Epithelial cell of prostate (primary cell): ENCODE measurements at regions not wholly inside any gene's neighbourhood (a gene's known extent, or its start where the extent isn't known, plus 50 kb on each side); places are given as distances from the start of the nearest gene placed in this dataset.
"Not testable (repeated sequence)": the region's sequence is repeated elsewhere in the genome, so short reads cannot be mapped to it uniquely, and the experiment has no call there.

Source experiments
- DNase-seq: peaks from one replicate; pipeline ENCODE4 v3.0.0-alpha.2; 2011; ENCODE audit warnings: low read depth, low spot score
- H3K27ac ChIP-seq: fragments of 450-650 bp; 2 replicates; pipeline ENCODE4 v1.5.1; 2017; ENCODE audit warnings: mild to moderate bottlenecking

DNA sequence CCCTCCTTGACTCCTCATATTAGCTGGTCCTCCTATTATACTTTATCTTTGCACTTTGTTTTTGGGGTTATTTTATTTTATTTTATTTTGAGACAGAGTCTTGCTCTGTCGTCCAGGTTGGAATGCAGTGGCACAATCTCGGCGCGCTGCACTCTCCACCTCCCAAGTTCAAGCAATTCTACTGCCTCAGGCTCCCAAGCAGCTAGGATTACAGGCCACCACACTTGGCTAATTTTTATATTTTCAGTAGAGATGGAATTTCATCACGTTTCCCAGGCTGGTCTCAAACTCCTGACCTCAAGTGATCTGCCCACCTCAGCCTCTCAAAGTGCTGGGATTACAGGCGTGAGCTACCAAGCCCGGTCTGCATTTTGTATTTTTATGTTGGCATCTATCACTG lies 126.7 kb downstream of the FOXB1 start:
- no peak overlapping the region for H3K27ac ChIP-seq
- no peak for DNase-seq

DNA sequence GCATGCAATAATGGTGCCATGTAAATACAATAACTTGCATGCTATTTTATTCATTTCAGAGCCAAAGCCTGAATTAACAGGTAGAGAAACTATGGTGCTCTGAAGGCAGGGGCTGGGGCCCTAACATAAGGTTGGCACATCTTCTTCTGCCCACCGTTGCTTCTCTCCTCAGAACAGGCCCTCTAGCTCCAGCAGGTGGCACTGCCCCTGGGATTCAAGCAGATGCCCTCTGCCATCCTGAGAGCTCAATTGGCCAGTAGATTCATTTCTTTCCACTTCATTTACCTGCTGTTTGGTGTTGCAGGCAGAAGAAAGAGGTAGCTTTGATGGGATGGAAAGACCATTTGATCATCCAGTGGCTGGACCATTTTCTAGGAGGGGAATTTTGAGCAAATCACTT lies 130.5 kb downstream of the FOXB1 start:
- DNase-seq = no peak
- no peak overlapping the region for H3K27ac ChIP-seq

DNA sequence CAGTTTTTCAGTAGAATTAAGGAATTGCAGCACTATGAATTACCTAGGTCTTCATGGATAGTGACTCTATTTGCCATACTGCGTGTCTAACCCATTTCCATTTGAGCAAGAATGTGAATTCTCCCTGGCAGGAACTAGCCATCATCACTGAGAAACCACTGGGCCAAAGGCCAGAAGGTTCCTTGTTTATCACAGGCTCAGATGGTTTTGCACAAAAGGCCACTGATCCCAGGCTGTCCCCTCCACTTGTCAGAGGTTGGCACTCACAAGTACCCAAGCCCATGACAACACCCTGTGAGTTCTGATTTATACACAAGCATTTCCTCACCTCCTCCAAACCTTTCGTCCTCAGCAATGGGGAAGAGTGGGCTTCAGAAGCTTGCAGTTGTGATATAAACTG lies 131.8 kb downstream of the FOXB1 start:
- DNase-seq = no peak
- H3K27ac ChIP-seq = no peak overlapping the region

DNA sequence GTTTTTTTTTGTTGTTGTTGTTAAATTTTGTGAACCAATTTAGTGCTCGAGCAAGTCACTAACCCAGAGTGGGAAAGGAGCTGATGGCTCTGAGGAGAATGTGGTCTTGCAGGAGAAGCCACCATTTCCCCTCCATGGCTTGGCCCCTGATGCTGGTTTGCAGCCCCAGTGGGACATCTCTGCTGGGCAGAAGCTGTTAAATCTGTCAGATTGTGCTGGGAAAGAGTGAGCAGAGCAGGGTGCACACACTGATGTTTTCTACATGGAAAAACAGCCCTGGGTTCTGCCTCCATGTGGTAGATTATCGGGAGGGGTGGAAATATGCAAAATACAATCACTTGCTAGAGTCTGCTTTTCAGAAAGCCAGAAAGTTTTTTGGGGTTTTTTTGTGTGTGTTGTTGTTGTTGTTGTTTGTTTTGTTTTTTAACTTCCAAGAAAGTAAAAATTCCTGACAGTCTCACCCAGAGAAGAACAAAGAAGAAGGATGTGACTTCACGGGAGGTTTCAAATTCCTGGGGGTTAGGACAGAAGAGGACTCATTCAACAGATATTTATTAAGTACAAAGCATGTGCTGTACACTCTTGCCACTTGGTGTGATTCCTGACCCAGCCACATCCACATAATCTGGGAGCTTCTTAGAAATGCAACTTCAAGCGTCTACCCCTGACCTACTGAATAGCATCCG lies 133.7 kb downstream of the FOXB1 start:
- peak overlapping the region; percentile 23 for H3K27ac ChIP-seq

DNA sequence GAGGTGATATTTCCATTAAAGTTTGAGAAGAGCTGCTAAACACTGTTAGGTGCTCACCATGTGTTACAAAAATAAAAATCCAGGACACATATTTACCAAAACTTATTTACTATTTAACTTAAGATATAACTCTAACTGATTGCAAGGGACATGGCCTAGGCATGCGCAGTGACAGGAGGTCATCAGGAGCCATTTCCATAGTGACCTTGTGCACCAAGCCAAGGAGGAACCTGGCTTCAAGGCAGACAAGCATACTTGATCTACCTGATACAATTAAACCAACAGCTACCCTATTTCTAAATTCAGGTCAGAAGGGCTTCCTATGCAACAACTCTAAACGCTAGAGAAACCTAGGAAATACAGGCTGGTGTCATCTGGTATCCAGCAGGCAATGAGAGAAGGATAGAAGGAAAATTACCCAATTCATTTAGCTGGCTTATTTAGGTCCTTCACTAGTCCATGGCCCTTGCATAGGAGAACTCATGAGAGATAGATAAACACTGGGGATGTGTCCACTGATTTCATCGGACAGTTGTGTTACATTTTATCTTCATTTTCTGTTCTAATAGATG lies 134.4 kb downstream of the FOXB1 start:
- DNase-seq = no peak
- H3K27ac ChIP-seq = peak overlapping the region; percentile 23

More for the DNA sequence above, 133.7 kb downstream of the FOXB1 start:
- no peak for DNase-seq

DNA sequence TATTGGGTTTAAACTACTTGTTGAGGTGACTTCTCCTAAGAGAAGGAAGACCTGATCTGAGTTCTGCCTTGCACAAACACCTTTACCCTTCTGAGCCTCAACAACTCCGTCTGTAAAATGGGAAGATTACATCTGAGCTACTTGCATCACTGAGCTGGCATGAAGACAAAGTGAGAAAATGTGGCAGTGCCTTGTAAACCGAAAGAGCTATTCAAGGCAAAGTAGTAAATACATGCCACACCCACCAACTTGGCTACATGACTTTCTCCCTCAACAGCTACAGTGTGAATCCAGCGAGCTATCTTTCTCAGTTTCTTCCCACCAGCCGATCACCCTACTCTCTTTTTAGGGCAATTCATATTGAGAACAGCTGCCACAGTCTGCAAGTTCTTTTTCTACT lies 148.3 kb downstream of the FOXB1 start:
- no peak for DNase-seq
- no peak overlapping the region for H3K27ac ChIP-seq

DNA sequence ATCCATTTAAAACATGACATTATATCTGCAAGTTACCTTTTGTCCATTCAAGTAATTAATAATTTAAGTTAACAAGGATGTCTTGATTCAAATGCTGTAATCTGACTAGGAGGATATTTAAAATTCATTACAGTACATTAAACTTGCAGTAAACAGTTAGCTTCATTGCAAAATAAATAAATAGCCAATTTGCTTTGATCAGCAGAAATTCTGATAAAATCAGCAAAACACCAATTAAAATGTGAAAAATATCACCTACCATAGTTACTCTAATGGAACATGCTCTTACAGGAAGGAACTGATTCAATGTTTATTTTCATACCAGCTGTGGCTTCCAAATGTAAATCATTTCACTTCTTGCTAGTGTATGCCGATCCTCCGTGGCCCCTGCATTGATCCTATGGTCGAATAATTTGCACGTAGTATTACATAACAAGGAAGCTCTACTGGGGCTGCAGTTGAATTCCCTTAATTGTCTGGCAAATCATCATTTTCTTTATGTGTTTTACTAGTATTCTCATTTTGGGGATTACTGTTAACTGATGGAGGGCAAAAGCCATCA lies 150.7 kb downstream of the FOXB1 start:
- H3K27ac ChIP-seq = no peak overlapping the region
- DNase-seq = no peak

DNA sequence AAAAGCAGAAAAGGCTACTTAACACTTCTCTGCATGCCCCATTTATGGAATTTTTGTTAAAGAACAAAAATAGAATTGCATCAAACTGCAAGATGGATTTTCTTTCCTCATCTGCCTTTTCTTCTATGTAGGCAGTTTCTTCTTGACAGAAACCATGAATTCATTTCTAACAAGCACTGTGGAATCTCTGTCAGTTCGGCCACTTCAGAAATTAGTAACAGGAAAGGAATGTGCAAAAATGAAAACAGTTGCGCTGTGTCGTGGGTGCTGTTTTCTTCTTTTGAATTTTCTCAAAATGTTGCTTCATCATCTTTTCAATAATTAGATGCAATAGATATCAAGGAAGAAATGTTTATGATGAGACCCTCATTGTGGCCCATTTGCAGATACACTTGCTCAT lies 151.6 kb downstream of the FOXB1 start:
- no peak for DNase-seq
- no peak overlapping the region for H3K27ac ChIP-seq

DNA sequence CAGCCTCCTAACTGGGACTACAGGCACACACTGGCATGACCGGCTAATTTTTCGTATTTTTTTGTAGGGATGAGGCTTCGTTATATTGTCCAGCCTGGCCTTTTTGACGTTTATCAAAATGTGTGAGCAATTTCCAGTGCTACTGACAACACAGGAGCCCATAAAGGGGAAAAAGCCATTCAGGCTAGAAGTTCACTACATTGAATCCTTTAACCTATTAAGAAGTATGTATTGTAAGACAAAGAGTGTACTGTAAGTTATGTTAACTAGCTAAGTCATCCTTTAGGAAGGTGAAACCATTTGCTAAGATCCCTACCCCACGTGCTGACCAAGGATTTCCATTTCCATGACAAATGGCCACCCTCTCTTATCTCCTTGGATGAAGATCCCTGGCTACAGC lies 156.8 kb downstream of the FOXB1 start:
- H3K27ac ChIP-seq = no peak overlapping the region
- no peak for DNase-seq

DNA sequence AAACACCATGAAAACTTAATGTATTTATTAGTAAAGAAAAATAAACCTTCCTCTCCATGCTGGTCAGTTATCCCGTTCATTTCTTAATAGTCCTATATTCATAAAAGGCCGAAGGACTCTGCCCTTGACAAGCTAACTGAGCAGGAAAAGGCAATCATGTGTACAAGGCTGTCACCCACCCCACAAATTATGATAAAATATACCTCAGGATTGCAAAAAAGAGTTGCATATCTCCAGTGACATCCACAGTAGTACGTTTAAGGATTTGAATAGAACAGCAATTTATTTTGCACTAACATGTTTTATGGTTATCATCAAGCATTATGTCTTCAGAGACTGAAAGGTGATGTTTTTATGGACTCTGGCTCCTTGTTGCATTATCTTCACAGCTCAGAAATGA lies 157.6 kb downstream of the FOXB1 start:
- no peak for DNase-seq
- no peak overlapping the region for H3K27ac ChIP-seq

DNA sequence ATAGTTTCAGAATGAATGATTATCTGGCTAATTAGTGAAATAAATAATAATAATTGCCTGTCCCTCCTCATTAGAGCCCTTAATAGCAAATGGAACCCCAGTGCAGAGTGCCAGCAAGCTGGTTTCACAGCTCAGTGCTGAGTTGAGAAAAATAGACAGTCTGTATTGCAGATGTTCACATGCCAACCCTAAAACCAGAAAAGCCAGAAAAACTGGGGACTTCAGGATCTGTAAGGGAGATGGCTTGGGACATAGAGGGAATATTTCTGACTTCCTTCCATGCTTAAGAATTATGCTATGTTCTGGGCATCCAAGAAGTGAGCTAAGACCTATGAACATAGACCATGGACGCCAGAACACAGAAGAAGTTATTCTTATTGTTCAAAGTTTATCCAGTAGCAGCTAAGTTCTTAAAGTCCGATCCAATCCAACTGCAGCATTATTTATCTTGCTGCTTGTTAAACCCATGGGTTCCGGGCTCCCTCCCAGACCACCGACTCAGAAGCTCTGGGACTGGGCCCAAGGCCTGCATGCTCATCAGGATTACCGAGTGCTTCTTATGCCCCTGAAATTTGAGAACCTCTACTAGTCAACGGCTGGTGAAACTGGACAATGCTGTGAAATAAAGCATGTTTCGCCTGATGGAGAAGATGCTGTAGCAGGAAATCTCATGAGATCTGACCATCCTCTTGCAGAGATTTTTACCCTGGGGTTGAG lies 158.3 kb downstream of the FOXB1 start:
- no peak overlapping the region for H3K27ac ChIP-seq
- DNase-seq = no peak

DNA sequence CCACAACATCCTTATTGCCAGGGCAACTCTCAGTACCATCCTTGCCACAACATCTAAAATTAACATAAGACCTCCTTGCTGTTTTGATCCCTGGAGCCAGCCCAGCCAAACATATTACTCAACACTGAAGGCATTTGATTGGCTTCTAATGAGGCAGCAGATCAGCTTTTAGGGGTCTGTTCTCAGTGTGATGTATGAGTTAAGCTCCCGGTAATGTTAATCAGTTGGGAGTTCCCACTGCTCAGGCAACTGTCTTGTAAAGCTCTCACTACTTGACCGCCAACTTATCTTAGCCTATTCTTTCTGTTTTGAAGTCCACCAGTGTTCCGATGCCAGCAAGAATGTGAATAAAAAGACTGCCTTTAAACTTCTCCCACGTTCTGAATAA lies 158.9 kb downstream of the FOXB1 start:
- no peak for DNase-seq
- H3K27ac ChIP-seq = no peak overlapping the region

DNA sequence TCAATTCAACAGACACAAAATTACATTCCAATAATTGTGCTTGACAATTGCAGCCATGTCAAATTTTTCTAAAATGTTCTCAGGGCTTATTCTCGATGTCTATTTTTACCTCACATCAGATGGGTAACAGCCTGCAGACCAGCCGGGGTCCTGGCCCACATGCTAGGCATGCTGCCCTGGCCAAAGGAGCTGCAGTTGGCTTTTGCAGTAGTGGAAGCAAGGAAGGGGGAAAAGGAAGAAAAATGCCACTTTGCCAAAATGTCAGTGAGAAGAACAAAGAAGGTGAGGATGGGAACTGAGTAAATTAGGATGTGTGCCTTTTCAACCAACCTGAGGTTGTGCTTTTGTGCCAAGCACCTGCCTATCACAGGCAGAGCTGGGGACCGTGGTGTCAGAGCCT lies 161.0 kb downstream of the FOXB1 start:
- no peak overlapping the region for H3K27ac ChIP-seq
- no peak for DNase-seq

DNA sequence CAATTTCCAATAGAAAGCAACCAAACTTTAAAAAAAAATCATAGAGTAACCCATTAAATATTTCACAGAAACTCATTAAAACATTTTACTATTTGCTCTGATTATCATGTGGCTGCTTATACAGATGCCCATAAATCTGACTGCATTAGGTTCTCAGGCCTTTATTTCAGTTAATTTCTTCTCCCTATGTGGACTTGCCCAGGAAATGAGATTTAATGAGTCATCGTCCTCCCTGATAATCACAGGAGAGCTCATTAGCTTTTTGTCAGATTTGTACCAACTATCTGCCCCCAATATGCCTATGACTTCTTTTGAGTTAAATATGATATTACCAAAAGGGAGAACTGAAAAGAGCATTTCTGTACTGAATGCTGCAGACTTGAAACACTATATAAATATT lies 168.0 kb downstream of the FOXB1 start:
- no peak overlapping the region for H3K27ac ChIP-seq
- DNase-seq = no peak

DNA sequence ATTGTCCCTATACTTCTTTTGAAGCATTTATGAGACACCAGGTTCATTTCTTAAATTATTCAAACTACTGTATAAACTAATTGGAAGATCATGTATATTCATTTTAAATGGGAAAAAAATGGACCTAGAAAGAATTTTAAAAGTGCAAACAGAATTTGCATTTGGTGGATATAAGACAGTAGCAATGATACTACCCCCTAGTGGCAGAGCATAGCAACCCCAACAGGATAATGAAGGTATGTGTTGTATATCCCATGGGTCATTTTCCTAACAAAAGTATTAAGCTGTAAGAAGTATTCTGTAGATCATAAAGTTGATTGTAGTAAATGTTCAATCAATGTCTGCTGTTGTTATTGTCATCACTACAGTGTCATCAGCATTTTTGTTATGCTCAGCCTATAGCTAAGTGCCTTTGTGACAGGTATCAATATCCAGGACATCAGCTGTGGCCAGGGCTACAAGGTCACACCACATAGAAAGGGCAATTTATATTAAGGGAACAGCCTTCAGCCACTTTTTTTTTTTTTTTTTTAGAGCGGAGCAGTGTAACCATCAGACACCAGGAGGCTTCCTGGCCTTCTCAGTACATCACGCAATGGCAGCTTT lies 175.8 kb downstream of the FOXB1 start:
- H3K27ac ChIP-seq = no peak overlapping the region
- DNase-seq = no peak

DNA sequence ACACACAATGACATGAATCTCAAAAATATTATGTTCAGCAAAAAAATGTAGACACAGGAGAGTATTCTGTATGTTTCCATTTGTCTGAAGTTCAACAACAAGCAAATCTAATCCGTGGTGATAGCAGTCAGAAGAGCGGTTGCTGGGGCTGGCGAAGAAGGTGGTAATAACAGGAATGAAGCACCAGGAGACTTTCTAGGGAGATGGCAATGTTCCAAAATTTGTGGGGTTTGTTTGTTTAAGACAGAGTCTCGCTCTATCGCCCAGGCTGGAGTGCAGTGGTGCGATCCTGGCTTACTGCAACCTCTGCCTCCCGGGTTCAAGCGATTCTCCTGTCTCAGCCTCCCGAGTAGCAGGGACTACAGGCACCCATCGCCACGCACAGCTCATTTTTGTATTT lies 177.8 kb downstream of the FOXB1 start:
- not testable (repeated sequence) for DNase-seq, H3K27ac ChIP-seq

DNA sequence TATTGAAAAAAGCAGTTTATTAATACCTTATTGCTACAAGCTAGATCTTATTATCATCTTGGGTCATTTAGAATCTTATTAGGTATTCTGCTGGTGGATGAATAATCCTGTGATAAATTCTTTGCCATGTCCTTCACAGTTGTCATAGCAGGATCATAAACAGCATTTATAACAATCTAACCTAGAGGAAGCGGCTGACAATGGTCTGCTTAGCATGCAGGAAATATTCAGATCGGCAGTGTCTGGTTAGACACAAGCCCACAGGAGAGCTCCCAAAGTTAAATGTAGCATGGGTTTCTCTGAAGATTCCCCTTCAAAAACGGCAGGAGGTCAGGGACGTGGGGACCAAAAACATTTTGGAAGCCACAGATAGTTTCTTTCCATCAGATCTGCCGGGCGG lies 179.3 kb downstream of the FOXB1 start:
- H3K27ac ChIP-seq = no peak overlapping the region
- no peak for DNase-seq

DNA sequence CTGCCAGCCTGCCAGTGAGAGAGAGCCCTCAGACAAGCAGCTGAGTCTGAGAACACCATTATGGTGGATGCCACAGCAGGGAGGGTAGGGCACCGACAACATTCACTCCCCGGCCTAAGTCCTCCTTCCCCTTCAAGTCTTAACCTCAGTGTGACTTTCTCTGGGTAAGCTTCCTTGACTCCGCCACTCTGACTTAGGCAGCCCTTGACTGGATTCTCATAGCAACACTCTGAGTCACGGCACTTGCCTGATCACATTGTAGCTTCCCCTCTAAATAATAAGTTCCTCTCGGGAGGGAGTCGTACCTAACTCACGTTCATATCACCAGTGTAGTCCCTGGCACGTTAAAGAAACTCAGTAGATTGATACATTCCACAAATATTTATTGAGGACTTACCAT lies 180.5 kb downstream of the FOXB1 start:
- DNase-seq = no peak
- no peak overlapping the region for H3K27ac ChIP-seq

DNA sequence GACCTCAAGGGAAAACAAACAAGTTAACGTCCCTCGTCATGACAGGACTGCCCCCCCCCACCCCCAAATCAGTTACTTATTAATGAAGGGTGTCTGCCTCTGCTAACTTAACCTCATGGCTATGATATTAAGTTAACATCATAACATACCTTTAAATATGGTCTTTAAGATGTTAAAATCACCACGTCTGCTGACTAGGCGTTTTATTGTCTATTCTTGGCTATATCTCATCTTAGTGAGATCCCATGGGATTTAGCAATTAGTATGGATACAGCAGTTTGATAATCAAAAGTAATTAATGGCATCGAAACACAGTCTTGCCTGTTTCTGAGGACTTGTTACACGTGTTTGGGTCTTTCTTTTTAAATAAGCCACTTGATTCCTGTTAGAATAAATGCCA lies 186.9 kb downstream of the FOXB1 start:
- H3K27ac ChIP-seq = no peak overlapping the region
- DNase-seq = no peak

DNA sequence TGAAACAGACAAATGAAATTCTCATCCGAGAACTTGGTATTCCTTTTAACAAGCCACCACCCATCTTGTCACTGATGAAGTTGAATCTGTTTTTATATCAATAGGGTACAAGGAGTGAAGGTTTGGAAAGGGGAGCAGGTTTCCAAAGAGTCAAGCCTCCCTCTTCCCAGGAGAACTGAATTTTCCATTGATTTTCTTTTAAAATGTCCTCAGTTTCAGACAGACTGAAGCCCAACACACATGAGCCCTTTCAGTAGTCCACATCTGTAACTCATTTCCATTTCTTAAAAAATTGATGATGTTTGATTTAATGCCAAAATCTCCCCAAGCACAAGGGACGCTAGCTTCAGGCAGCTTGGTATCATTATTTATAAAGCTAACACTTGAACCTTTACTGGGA lies 187.7 kb downstream of the FOXB1 start:
- H3K27ac ChIP-seq = no peak overlapping the region
- no peak for DNase-seq

DNA sequence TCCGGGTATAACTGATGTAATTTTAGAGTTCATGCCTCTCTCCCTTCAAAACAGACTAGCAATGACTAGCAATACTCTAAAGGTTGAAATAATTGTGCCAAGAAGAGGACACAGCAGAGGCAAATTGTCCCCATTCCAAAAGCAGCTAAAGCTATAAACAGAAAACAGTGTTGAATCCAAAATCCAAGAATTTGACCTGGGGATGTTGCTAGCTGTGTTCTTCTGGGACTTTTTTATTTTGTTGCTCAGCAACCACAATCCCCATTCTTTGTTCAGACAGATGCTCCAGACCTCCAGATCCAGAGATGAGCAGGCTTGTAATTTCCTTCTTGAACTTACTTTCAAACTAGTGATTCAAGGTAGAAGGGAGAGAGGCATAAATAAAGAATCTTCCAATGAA lies 191.5 kb downstream of the FOXB1 start:
- no peak for DNase-seq
- no peak overlapping the region for H3K27ac ChIP-seq
